ENCODE measurements at regions not wholly inside any gene's neighbourhood (a gene's known extent, or its start where the extent isn't known, plus 50 kb on each side); places are given as distances from the start of the nearest gene placed in this dataset.

DNA sequence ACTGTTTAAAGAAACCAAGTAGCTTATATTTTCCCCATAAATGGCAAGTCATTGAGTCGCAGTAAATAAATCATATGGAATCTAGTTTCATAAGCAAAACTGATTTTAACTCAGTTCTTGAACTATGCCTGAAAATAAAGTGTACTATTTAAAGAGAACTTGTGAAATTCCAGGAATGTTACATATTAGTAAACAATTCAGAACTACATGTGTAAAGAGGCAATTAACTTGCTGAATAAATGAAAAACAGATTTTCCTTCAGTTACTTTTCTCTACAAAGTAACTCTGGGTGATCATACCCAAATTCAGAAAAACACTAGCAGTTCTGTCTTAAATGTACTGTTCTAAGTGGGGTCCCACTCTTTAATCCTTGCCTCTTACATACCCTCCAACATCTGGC lies 236.1 kb upstream of the EDNRA start (continued):
- TF ChIP-seq, protein P1, sequence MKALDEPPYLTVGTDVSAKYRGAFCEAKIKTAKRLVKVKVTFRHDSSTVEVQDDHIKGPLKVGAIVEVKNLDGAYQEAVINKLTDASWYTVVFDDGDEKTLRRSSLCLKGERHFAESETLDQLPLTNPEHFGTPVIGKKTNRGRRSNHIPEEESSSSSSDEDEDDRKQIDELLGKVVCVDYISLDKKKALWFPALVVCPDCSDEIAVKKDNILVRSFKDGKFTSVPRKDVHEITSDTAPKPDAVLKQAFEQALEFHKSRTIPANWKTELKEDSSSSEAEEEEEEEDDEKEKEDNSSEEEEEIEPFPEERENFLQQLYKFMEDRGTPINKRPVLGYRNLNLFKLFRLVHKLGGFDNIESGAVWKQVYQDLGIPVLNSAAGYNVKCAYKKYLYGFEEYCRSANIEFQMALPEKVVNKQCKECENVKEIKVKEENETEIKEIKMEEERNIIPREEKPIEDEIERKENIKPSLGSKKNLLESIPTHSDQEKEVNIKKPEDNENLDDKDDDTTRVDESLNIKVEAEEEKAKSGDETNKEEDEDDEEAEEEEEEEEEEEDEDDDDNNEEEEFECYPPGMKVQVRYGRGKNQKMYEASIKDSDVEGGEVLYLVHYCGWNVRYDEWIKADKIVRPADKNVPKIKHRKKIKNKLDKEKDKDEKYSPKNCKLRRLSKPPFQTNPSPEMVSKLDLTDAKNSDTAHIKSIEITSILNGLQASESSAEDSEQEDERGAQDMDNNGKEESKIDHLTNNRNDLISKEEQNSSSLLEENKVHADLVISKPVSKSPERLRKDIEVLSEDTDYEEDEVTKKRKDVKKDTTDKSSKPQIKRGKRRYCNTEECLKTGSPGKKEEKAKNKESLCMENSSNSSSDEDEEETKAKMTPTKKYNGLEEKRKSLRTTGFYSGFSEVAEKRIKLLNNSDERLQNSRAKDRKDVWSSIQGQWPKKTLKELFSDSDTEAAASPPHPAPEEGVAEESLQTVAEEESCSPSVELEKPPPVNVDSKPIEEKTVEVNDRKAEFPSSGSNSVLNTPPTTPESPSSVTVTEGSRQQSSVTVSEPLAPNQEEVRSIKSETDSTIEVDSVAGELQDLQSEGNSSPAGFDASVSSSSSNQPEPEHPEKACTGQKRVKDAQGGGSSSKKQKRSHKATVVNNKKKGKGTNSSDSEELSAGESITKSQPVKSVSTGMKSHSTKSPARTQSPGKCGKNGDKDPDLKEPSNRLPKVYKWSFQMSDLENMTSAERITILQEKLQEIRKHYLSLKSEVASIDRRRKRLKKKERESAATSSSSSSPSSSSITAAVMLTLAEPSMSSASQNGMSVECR (CRISPR knock-in tag; IDR thresholded peaks at IDR 0.05; ENCODE audit: borderline replicate concordance): no peak
- TF ChIP-seq, protein P2, sequence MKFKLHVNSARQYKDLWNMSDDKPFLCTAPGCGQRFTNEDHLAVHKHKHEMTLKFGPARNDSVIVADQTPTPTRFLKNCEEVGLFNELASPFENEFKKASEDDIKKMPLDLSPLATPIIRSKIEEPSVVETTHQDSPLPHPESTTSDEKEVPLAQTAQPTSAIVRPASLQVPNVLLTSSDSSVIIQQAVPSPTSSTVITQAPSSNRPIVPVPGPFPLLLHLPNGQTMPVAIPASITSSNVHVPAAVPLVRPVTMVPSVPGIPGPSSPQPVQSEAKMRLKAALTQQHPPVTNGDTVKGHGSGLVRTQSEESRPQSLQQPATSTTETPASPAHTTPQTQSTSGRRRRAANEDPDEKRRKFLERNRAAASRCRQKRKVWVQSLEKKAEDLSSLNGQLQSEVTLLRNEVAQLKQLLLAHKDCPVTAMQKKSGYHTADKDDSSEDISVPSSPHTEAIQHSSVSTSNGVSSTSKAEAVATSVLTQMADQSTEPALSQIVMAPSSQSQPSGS (CRISPR knock-in tag; IDR thresholded peaks at IDR 0.05; ENCODE audit: borderline replicate concordance, low read depth): no peak
- TF ChIP-seq, protein P3, sequence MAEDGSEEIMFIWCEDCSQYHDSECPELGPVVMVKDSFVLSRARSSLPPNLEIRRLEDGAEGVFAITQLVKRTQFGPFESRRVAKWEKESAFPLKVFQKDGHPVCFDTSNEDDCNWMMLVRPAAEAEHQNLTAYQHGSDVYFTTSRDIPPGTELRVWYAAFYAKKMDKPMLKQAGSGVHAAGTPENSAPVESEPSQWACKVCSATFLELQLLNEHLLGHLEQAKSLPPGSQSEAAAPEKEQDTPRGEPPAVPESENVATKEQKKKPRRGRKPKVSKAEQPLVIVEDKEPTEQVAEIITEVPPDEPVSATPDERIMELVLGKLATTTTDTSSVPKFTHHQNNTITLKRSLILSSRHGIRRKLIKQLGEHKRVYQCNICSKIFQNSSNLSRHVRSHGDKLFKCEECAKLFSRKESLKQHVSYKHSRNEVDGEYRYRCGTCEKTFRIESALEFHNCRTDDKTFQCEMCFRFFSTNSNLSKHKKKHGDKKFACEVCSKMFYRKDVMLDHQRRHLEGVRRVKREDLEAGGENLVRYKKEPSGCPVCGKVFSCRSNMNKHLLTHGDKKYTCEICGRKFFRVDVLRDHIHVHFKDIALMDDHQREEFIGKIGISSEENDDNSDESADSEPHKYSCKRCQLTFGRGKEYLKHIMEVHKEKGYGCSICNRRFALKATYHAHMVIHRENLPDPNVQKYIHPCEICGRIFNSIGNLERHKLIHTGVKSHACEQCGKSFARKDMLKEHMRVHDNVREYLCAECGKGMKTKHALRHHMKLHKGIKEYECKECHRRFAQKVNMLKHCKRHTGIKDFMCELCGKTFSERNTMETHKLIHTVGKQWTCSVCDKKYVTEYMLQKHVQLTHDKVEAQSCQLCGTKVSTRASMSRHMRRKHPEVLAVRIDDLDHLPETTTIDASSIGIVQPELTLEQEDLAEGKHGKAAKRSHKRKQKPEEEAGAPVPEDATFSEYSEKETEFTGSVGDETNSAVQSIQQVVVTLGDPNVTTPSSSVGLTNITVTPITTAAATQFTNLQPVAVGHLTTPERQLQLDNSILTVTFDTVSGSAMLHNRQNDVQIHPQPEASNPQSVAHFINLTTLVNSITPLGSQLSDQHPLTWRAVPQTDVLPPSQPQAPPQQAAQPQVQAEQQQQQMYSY (CRISPR knock-in tag; IDR thresholded peaks at IDR 0.05): no peak
- TF ChIP-seq CREB1 (CRISPR knock-in tag; IDR thresholded peaks at IDR 0.05): no peak

DNA sequence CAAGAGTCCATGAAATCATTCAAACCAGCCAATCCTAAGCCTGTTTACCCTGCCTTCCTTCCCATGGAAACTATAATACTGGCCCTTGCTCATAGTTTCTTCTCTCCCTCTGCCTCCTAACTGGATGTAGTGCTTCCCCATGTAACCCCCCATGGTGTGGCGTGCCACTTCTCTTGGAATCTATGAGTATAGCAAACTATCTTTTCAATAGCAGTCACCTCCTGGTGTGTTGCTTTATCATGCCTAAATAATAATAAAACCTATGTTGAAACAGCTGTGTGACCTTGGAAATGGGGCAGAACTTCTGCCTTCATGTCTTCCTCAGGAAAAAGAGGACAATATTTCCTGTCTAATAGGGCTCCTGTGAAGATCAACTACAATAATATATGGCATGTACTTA lies 234.8 kb upstream of the EDNRA start:
- Mint-ChIP-seq H3K27ac (no peak overlapping the region), H3K36me3 (no peaks in the 10 kb centered on the region), H3K27me3 (ENCODE audit: low read depth) (no peaks in the 10 kb centered on the region), H3K9me3 (peaks cover 7% of the 10 kb centered on the region), H3K4me3 (no peak overlapping the region), H3K4me1 (peaks cover 6% of the 10 kb centered on the region)
- ATAC-seq (no peak), DNase-seq (ENCODE audit: low spot score) (no peak)
- CTCF ChIA-PET: no interaction called here
- POLR2A ChIA-PET: interaction anchor here (0.6 kb wide), 1 partner anchor 638 kb away, joined by 3 read pairs; no protein-coding TSS in a partner anchor
- no peak for TF ChIP-seq NFATC4 (CRISPR knock-in tag; IDR thresholded peaks at IDR 0.05)
- no peak for TF ChIP-seq ZNF121 (CRISPR knock-in tag; IDR thresholded peaks at IDR 0.05)
- TF ChIP-seq, protein P3 (CRISPR knock-in tag; IDR thresholded peaks at IDR 0.05): no peak
- TF ChIP-seq, protein P4, sequence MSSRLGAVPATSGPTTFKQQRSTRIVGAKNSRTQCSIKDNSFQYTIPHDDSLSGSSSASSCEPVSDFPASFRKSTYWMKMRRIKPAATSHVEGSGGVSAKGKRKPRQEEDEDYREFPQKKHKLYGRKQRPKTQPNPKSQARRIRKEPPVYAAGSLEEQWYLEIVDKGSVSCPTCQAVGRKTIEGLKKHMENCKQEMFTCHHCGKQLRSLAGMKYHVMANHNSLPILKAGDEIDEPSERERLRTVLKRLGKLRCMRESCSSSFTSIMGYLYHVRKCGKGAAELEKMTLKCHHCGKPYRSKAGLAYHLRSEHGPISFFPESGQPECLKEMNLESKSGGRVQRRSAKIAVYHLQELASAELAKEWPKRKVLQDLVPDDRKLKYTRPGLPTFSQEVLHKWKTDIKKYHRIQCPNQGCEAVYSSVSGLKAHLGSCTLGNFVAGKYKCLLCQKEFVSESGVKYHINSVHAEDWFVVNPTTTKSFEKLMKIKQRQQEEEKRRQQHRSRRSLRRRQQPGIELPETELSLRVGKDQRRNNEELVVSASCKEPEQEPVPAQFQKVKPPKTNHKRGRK (CRISPR knock-in tag; IDR thresholded peaks at IDR 0.05; ENCODE audit: borderline replicate concordance): no peak
- TF ChIP-seq NR1H2 (CRISPR knock-in tag; IDR thresholded peaks at IDR 0.05): no peak
- TF ChIP-seq, protein P5, sequence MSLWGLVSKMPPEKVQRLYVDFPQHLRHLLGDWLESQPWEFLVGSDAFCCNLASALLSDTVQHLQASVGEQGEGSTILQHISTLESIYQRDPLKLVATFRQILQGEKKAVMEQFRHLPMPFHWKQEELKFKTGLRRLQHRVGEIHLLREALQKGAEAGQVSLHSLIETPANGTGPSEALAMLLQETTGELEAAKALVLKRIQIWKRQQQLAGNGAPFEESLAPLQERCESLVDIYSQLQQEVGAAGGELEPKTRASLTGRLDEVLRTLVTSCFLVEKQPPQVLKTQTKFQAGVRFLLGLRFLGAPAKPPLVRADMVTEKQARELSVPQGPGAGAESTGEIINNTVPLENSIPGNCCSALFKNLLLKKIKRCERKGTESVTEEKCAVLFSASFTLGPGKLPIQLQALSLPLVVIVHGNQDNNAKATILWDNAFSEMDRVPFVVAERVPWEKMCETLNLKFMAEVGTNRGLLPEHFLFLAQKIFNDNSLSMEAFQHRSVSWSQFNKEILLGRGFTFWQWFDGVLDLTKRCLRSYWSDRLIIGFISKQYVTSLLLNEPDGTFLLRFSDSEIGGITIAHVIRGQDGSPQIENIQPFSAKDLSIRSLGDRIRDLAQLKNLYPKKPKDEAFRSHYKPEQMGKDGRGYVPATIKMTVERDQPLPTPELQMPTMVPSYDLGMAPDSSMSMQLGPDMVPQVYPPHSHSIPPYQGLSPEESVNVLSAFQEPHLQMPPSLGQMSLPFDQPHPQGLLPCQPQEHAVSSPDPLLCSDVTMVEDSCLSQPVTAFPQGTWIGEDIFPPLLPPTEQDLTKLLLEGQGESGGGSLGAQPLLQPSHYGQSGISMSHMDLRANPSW (CRISPR knock-in tag; conservative IDR thresholded peaks at IDR 0.05; ENCODE audit: low read depth): no peak
- TF ChIP-seq, protein P6, sequence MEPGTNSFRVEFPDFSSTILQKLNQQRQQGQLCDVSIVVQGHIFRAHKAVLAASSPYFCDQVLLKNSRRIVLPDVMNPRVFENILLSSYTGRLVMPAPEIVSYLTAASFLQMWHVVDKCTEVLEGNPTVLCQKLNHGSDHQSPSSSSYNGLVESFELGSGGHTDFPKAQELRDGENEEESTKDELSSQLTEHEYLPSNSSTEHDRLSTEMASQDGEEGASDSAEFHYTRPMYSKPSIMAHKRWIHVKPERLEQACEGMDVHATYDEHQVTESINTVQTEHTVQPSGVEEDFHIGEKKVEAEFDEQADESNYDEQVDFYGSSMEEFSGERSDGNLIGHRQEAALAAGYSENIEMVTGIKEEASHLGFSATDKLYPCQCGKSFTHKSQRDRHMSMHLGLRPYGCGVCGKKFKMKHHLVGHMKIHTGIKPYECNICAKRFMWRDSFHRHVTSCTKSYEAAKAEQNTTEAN (CRISPR knock-in tag; IDR thresholded peaks at IDR 0.05): no peak
- TF ChIP-seq, protein P7, sequence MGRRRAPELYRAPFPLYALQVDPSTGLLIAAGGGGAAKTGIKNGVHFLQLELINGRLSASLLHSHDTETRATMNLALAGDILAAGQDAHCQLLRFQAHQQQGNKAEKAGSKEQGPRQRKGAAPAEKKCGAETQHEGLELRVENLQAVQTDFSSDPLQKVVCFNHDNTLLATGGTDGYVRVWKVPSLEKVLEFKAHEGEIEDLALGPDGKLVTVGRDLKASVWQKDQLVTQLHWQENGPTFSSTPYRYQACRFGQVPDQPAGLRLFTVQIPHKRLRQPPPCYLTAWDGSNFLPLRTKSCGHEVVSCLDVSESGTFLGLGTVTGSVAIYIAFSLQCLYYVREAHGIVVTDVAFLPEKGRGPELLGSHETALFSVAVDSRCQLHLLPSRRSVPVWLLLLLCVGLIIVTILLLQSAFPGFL (CRISPR knock-in tag; IDR thresholded peaks at IDR 0.05; ENCODE audit: borderline replicate concordance): no peak
- TF ChIP-seq FOXJ3 (CRISPR knock-in tag; IDR thresholded peaks at IDR 0.05; ENCODE audit: borderline replicate concordance): no peak

Measured in WTC11 (cell line).